ENCODE measurements at regions not wholly inside any gene's neighbourhood (a gene's known extent, or its start where the extent isn't known, plus 50 kb on each side); places are given as distances from the start of the nearest gene placed in this dataset.

GRCh38 chr3:177521305-177521704, 324.0 kb upstream of the TBL1XR1 start:
- TF ChIP-seq EZH2phosphoT487 (IDR thresholded peaks at IDR 0.05; ENCODE audit: low read length) (no peak), EZH2 (optimal IDR thresholded peaks at IDR 0.05; ENCODE audit: low read depth, low read length) (no peak), CTCF (IDR thresholded peaks at IDR 0.05; ENCODE audit: low read length) (no peak)
- Histone ChIP-seq H3K79me2 (ENCODE audit: low read length) (no peaks in the 10 kb centered on the region), H3K9me2 (replicated peaks; ENCODE audit: insufficient read depth, low read length) (no peaks in the 10 kb centered on the region), H3K9me3 (replicated peaks; ENCODE audit: insufficient read depth, low read length) (no peaks in the 10 kb centered on the region), H3F3A (ENCODE audit: insufficient read depth, low read length) (no peaks in the 10 kb centered on the region), H4K20me1 (ENCODE audit: insufficient read depth, low read length) (no peaks in the 10 kb centered on the region), H3K4me1 (ENCODE audit: low read length) (no peaks in the 10 kb centered on the region), H3K27me3 (replicated peaks; ENCODE audit: insufficient read depth, low read length) (no peaks in the 10 kb centered on the region), H2AFZ (ENCODE audit: low read length) (no peak overlapping the region), H3K9ac (ENCODE audit: low read length) (no peak overlapping the region), H3K4me3 (ENCODE audit: low read length) (no peak overlapping the region), H3K4me2 (ENCODE audit: low read depth, low read length) (no peak overlapping the region), H3K27ac (ENCODE audit: low read length) (no peak overlapping the region), H3K36me3 (replicated peaks; ENCODE audit: insufficient read depth, low read length) (no peaks in the 10 kb centered on the region)
- DNase-seq, result no peak

- Histone ChIP-seq H3K27ac (ENCODE audit: low read length) (no peak overlapping the region), H3K9me2 (replicated peaks; ENCODE audit: insufficient read depth, low read length) (no peaks in the 10 kb centered on the region), H3K4me1 (ENCODE audit: low read length) (no peaks in the 10 kb centered on the region), H3K4me3 (ENCODE audit: low read length) (no peak overlapping the region), H3K36me3 (replicated peaks; ENCODE audit: insufficient read depth, low read length) (no peaks in the 10 kb centered on the region), H3K4me2 (ENCODE audit: low read depth, low read length) (no peak overlapping the region), H4K20me1 (ENCODE audit: insufficient read depth, low read length) (no peaks in the 10 kb centered on the region), H2AFZ (ENCODE audit: low read length) (no peak overlapping the region), H3F3A (ENCODE audit: insufficient read depth, low read length) (no peaks in the 10 kb centered on the region), H3K9me3 (replicated peaks; ENCODE audit: insufficient read depth, low read length) (no peaks in the 10 kb centered on the region), H3K27me3 (replicated peaks; ENCODE audit: insufficient read depth, low read length) (no peaks in the 10 kb centered on the region), H3K9ac (ENCODE audit: low read length) (no peak overlapping the region), H3K79me2 (ENCODE audit: low read length) (no peaks in the 10 kb centered on the region)
- no peak for DNase-seq
- TF ChIP-seq CTCF (IDR thresholded peaks at IDR 0.05; ENCODE audit: low read length), result no peak
- no peak for TF ChIP-seq EZH2 (optimal IDR thresholded peaks at IDR 0.05; ENCODE audit: low read depth, low read length)
- no peak for TF ChIP-seq EZH2phosphoT487 (IDR thresholded peaks at IDR 0.05; ENCODE audit: low read length)
These were observed 324.8 kb upstream of the TBL1XR1 start for GRCh38 chr3:177522051-177522450.

- Histone ChIP-seq H3K9me2 (replicated peaks; ENCODE audit: insufficient read depth, low read length) (no peaks in the 10 kb centered on the region), H3K27me3 (replicated peaks; ENCODE audit: insufficient read depth, low read length) (no peaks in the 10 kb centered on the region), H3F3A (ENCODE audit: insufficient read depth, low read length) (no peaks in the 10 kb centered on the region), H2AFZ (ENCODE audit: low read length) (no peak overlapping the region), H3K4me2 (ENCODE audit: low read depth, low read length) (no peak overlapping the region), H3K9ac (ENCODE audit: low read length) (no peak overlapping the region), H3K79me2 (ENCODE audit: low read length) (no peaks in the 10 kb centered on the region), H3K4me1 (ENCODE audit: low read length) (no peaks in the 10 kb centered on the region), H4K20me1 (ENCODE audit: insufficient read depth, low read length) (no peaks in the 10 kb centered on the region), H3K27ac (ENCODE audit: low read length) (no peak overlapping the region), H3K4me3 (ENCODE audit: low read length) (no peak overlapping the region), H3K36me3 (replicated peaks; ENCODE audit: insufficient read depth, low read length) (no peaks in the 10 kb centered on the region), H3K9me3 (replicated peaks; ENCODE audit: insufficient read depth, low read length) (no peaks in the 10 kb centered on the region)
- DNase-seq, result no peak
- TF ChIP-seq EZH2 (optimal IDR thresholded peaks at IDR 0.05; ENCODE audit: low read depth, low read length) (no peak), CTCF (IDR thresholded peaks at IDR 0.05; ENCODE audit: low read length) (no peak), EZH2phosphoT487 (IDR thresholded peaks at IDR 0.05; ENCODE audit: low read length) (no peak)
These were observed 325.9 kb upstream of the TBL1XR1 start for GRCh38 chr3:177523067-177523675.

Measured in MM.1S (cell line).